CD4-positive, alpha-beta T cell treated with Interleukin-10 for 1 hour (primary cell): ENCODE measurements at regions not wholly inside any gene's neighbourhood (a gene's known extent, or its start where the extent isn't known, plus 50 kb on each side); places are given as distances from the start of the nearest gene placed in this dataset.
"Not testable (repeated sequence)": the region's sequence is repeated elsewhere in the genome, so short reads cannot be mapped to it uniquely, and the experiment has no call there.

Source experiments
- DNase-seq: peaks from one replicate; pipeline ENCODE4 v3.0.0-alpha.2; 2020

GRCh38 chr6:141869509-141869908, 263.2 kb upstream of the GJE1 start:
- not testable (repeated sequence) for DNase-seq

DNA sequence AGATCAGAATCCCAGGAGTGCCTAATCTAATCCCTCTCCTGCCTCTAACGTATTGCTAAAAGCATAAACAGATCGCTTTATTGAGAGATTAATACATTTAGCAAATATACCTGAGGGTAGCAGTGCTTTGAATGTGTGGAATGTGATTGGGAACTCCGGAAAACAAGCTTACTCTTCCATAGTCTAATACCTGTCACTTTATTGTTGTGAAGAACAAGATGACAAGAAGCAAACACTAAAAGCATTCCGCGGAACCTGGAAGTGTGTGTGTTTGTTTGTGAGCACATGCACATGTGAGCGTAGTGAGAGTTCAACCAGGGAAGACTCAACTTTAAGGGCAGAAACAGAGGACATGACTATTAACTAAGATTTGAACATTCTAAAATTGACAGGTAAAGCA, 265.0 kb upstream of the GJE1 start:
- DNase-seq = no peak

- no peak for DNase-seq
These were observed 265.8 kb upstream of the GJE1 start for GRCh38 chr6:141866731-141867497.

- DNase-seq = no peak
These were observed 281.7 kb upstream of the GJE1 start for GRCh38 chr6:141851063-141851462.

GRCh38 chr6:141848029-141848890, 284.5 kb upstream of the GJE1 start:
- DNase-seq = peak; percentile 62

DNA sequence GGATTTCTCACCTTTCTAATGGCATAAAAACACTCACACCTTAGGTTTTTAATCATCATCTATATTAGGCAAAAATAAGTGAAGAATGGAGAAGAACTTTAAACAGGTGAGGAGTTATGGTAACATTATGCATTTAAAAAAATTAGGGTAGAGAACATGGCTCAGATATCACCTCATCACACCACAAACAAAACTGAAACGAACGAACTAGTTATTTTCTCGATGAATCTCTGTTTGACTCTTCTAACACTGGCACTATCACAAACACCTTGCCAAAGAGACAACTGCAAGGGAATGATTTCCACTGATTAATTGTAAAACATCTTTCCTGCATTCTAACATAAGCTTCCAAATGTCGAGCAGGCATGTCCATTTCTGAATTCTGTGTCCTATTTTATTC, 286.1 kb upstream of the GJE1 start:
- no peak for DNase-seq

DNA sequence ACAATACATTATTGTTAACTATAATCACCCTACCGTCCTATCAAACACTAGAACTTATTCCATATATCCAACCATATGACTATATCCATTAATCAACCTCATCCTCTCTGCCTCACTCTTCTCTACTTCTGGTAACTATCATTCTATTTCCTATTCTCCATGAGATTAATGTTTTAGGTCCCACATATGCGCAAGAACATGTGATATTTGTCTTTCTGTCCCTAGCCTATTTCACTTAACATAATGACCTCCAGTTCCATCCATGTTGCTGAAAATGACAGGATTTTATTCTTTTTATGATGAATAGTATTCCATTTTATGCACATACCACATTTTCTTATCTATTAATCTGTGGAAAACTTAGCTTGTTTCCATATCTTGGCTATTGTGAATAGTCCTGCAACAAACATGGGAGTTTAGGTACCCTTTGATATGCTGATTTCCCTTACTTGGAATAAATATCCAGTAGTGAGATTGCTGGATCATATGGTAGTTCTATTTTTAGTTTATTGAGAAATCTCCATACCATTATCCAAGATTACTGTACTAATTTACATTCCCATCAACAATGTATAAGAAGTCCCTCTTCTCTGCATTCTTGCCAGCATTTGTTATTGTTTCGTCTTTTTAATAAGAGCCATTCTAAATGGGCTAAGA, 289.4 kb upstream of the GJE1 start:
- no peak for DNase-seq

GRCh38 chr6:141833001-141833655, 299.6 kb upstream of the GJE1 start:
- DNase-seq = no peak

GRCh38 chr6:141830530-141830929, 302.2 kb upstream of the GJE1 start:
- no peak for DNase-seq

DNA sequence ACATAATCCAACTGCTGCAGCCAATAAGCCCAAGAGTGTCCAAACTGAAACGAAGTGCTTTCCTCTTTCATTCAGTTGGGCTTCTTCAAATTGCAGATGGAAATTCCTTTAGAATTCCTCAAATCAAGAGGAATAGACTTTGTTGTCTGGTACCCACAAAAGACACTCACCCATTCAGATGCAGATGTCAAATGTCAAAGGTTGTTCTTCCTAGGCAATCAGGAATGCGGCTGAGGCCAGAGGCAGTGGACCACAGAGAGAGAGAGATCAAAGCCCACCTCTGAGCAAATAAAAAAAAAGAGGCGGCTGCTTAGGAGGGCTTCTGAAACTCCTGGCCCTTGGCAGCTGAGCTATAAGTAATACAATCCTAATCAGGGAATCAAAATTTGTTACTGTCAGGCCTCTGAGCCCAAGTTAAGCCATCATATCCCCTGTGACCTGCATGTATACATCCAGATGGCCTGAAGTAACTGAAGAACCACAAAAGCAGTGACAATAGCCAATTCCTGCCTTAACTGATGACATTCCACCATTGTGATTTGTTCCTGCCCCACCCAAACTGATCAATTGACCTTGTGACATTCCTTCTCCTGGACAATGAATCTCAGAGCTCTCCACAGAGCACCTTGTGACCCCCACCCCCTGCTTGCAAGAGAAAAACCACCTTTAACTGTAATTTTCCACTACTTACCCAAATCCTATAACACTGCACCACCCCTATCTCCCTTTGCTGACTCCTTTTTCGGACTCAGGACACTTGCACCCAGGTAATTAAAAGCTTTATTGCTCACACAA, 303.0 kb upstream of the GJE1 start:
- DNase-seq = no peak

DNA sequence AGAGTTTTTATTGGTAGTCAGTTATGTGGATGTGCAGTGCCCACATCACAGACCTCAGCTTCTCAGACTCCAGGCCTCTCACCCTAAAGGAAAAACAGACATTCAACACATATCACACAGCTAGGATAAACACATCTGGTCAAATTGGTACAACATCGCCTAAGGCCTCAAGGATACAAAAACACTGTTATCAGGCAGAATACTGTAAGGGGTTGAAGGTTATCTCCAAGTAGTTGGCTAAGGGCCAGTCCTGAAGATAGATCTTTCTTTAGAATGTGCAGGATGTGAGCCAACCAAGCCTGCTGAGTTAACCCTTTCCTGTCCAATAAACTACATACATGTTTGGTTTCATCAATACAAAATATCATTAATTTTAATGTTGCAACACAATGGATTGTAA, 308.4 kb upstream of the GJE1 start:
- DNase-seq = no peak

DNA sequence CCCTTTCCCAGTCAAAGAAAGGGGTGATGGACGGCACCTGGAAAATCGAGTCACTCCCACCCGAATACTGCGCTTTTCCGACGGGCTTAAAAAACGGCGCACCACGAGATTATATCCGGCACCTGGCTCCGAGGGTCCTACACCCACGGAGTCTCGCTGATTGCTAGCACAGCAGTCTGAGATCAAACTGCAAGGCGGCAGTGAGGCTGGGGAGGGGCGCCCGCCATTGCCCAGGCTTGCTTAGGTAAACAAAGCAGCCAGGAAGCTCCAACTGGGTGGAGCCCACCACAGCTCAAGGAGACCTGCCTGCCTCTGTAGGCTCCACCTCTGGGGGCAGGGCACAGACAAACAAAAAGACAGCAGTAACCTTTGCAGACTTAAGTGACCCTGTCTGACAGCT, 317.7 kb upstream of the GJE1 start:
- not testable (repeated sequence) for DNase-seq

- no peak for DNase-seq
These were observed 322.8 kb upstream of the GJE1 start for GRCh38 chr6:141809901-141810300.

GRCh38 chr6:141808662-141809061, 324.1 kb upstream of the GJE1 start:
- DNase-seq = no peak

- not testable (repeated sequence) for DNase-seq
These were observed 331.8 kb upstream of the GJE1 start for GRCh38 chr6:141800973-141801372.

GRCh38 chr6:141790921-141791320, 341.8 kb upstream of the GJE1 start:
- DNase-seq = no peak

DNA sequence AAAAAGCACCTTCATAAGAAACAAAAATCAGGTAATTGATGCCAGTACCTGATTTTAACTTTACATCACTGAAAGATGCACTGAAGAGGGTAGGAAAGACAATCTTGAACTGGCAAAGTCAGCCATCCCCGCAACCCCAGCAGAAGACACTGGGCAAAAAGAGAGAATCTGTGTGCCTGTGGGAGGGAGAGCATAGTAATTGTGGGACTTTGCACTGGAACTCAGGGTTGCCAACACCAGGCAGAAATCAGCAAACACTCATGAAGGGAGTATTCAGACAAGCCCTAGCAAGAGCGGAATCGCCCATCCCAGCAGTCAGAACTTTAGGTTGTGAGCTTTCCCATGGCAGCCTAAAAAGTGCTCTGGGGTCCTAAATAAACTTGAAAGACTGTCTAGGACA, 344.6 kb upstream of the GJE1 start:
- no peak for DNase-seq

DNA sequence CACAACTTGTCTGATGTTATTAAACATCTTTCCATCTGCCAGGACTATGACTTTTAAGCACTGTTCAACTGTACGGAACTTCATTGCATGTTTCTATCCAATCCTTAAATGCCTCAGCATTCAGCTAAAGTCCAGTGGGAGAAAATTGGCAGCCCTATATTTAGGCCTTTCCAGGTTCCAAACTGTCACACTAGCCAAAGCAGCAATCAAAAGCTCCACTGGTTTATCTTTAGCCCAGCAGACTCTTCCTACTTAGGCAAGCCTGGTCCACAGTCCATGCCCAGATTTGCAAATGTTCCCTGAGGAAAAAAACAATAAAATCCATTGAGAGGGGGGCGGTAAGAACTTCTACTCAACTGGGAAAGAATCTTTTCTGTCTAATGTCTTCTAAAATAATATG, 349.1 kb upstream of the GJE1 start:
- DNase-seq = no peak

GRCh38 chr6:141780296-141780695, 352.4 kb upstream of the GJE1 start:
- no peak for DNase-seq

DNA sequence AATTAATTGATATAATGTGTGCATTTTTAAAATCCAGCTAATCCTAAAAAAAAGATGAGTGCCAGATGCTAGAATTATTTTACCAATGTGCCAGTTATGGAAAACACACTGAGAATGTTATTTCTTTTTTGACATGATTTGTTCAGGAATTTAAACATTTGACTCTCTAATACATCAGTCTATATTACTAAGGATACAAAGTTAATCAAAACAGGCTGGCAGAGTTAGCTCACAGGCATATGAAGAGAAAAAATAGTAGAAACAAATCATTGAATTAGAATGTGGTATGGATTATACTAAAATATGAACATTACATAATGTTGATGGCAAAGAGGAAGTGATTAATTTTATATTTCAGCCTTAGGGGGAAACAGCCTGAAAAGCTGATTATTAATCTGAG, 368.3 kb upstream of the GJE1 start:
- no peak for DNase-seq

DNA sequence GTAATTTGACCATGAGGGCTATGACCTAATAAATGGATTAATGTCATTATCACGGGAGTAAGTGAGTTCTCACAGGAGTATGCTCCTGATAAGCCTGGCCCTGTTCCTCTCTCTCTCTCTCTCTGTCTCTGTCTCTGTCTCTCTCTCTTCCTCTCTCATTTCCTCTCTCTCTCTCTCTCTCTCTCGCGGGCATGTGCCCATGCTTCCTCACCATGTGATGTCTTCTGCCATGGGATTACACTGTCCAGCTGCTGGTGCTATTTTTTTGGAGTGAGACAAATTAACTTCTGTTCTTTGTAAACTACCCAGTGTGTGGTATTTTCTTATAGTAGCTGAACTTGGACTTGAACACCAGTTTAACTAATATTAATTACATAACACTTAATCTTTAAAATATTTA, 374.3 kb upstream of the GJE1 start:
- DNase-seq = no peak

DNA sequence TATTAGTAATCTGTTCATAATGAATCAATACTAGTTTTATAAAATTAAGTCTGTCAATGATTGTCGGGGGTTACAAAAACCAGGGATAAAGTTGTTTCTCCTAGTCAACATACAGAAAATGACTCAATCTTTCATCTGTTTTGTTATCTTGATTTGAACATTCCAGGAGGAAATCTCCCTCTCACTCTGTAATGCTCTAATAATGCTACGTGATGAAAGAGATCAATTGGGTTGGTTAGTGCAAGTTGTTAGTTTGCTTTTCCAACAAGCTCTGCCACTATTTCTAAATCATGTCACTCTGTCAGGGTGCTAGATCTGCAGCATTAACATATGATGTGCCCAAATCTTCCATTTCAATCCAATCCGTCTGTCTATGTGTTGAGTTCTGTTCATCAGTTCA, 379.5 kb upstream of the GJE1 start:
- DNase-seq = no peak
